Keratinocyte (primary cell): ENCODE measurements at regions not wholly inside any gene's neighbourhood (a gene's known extent, or its start where the extent isn't known, plus 50 kb on each side); places are given as distances from the start of the nearest gene placed in this dataset.

Source experiments
- DNase-seq: peaks from one replicate; pipeline ENCODE4 v3.0.0-alpha.2; 2011; ENCODE audit warnings: low read depth, missing footprints, low spot score
- FAIRE-seq: peaks from 2 replicates; lab custom pipeline; 2011; peaks lifted over from hg19 to GRCh38; lab: Jason Lieb, UNC
- H2AFZ ChIP-seq: 2 replicates; pipeline ENCODE4 v1.6.0; 2012; ENCODE audit warnings: low read length, control low read depth, inconsistent platforms; ENCODE audit not compliant: control insufficient read depth
- H3K27ac ChIP-seq: 2 replicates; pipeline ENCODE4 v1.5.1; 2011; ENCODE audit warnings: low read length; ENCODE audit not compliant: control insufficient read depth, insufficient read depth
- H3K27me3 ChIP-seq: 3 replicates; pipeline ENCODE4 v1.6.0; 2011; ENCODE audit warnings: low read length; ENCODE audit not compliant: control insufficient read depth, insufficient read depth; ENCODE audit errors: extremely low read depth
- H3K36me3 ChIP-seq, 2 experiments: 2 replicates in 1 of 2; 3 replicates in 1 of 2; pipeline ENCODE4 v1.5.1; 2011; ENCODE audit warnings: low read length in 2 of 2, mild to moderate bottlenecking in 1 of 2; ENCODE audit not compliant: control insufficient read depth in 2 of 2, insufficient read depth in 2 of 2; ENCODE audit errors: extremely low read depth in 1 of 2
- H3K4me1 ChIP-seq: 3 replicates; pipeline ENCODE4 v1.5.1; 2011; ENCODE audit warnings: low read length; ENCODE audit not compliant: control insufficient read depth, insufficient read depth; ENCODE audit errors: extremely low read depth
- H3K4me2 ChIP-seq: 3 replicates; pipeline ENCODE4 v1.6.0; 2011; ENCODE audit warnings: low read depth, low read length; ENCODE audit not compliant: control insufficient read depth, insufficient read depth; ENCODE audit errors: extremely low read depth
- H3K4me3 ChIP-seq, 3 experiments: fragments of 200-600 bp in 1 of 3; sonication (generic) in 1 of 3; 2 replicates in 2 of 3; 3 replicates in 1 of 3; pipeline ENCODE4 v1.5.1; 2011 to 2016; ENCODE audit warnings: low read length in 3 of 3, mild to moderate bottlenecking in 3 of 3, control low read depth in 2 of 3, inconsistent platforms in 1 of 3, low read depth in 1 of 3, mixed read lengths in 1 of 3, mixed run types in 1 of 3, moderate library complexity in 1 of 3; ENCODE audit not compliant: control insufficient read depth in 2 of 3, insufficient read depth in 2 of 3; ENCODE audit errors: extremely low read depth in 1 of 3
- H3K79me2 ChIP-seq: 2 replicates; pipeline ENCODE4 v1.6.0; 2012; ENCODE audit warnings: low read length; ENCODE audit not compliant: control insufficient read depth, insufficient read depth
- H3K9ac ChIP-seq: 3 replicates; pipeline ENCODE4 v1.6.0; 2011; ENCODE audit warnings: low read length; ENCODE audit not compliant: control insufficient read depth, insufficient read depth; ENCODE audit errors: extremely low read depth
- H3K9me1 ChIP-seq: 3 replicates; pipeline ENCODE4 v1.6.0; 2011; ENCODE audit warnings: low read length; ENCODE audit not compliant: control insufficient read depth, insufficient read depth; ENCODE audit errors: extremely low read depth
- H3K9me3 ChIP-seq: 2 replicates; pipeline ENCODE4 v1.5.1; 2012; ENCODE audit warnings: low read depth, low read length; ENCODE audit not compliant: control insufficient read depth
- H4K20me1 ChIP-seq: 3 replicates; pipeline ENCODE4 v1.6.0; 2011; ENCODE audit warnings: low read length; ENCODE audit not compliant: control insufficient read depth, insufficient read depth; ENCODE audit errors: extremely low read depth
- EZH2 ChIP-seq: IDR thresholded peaks from one replicate; pipeline ENCODE4 v1.6.1; 2012; ENCODE audit warnings: inconsistent platforms, mild to moderate bottlenecking, low read length, moderate library complexity
- dilution Hi-C: fragments of 300-500 bp; cut with MboI; formaldehyde crosslinking; loops from one replicate; pipeline ENCODE4 v1.7.0; 2020; ENCODE audit warnings: low sequenced_read_pairs; ENCODE audit not compliant: extremely low pct_ligation_motif_present
- TF ChIP-seq, protein P1 (sequence below), 3 experiments: IDR thresholded peaks in 1 of 3; conservative IDR thresholded peaks in 1 of 3; optimal IDR thresholded peaks in 1 of 3; 2 replicates in 2 of 3; 3 replicates in 1 of 3; pipeline versions ENCODE3 to v1.5.1; 2011; ENCODE audit warnings: low read length in 3 of 3, mild to moderate bottlenecking in 3 of 3, moderate library complexity in 2 of 3, control low read depth in 1 of 3, inconsistent platforms in 1 of 3; ENCODE audit not compliant: insufficient read depth in 2 of 3; ENCODE audit errors: extremely low read depth in 1 of 3

GRCh38 chr10:59008452-59008851 lies 168.0 kb upstream of the PHYHIPL start:
- no peaks in the 10 kb centered on the region for H3K36me3 ChIP-seq
- FAIRE-seq = no peak
- H3K27me3 ChIP-seq = no peaks in the 10 kb centered on the region
- no peaks in the 10 kb centered on the region for H3K79me2 ChIP-seq
- no peak overlapping the region for H3K4me3 ChIP-seq
- no peaks in the 10 kb centered on the region for H4K20me1 ChIP-seq
- H3K4me1 ChIP-seq = no peaks in the 10 kb centered on the region
- H3K9me3 ChIP-seq = no peaks in the 10 kb centered on the region
- no peak overlapping the region for H3K9ac ChIP-seq
- no peak for DNase-seq
- no peak overlapping the region for H3K4me2 ChIP-seq
- TF ChIP-seq, protein P1, sequence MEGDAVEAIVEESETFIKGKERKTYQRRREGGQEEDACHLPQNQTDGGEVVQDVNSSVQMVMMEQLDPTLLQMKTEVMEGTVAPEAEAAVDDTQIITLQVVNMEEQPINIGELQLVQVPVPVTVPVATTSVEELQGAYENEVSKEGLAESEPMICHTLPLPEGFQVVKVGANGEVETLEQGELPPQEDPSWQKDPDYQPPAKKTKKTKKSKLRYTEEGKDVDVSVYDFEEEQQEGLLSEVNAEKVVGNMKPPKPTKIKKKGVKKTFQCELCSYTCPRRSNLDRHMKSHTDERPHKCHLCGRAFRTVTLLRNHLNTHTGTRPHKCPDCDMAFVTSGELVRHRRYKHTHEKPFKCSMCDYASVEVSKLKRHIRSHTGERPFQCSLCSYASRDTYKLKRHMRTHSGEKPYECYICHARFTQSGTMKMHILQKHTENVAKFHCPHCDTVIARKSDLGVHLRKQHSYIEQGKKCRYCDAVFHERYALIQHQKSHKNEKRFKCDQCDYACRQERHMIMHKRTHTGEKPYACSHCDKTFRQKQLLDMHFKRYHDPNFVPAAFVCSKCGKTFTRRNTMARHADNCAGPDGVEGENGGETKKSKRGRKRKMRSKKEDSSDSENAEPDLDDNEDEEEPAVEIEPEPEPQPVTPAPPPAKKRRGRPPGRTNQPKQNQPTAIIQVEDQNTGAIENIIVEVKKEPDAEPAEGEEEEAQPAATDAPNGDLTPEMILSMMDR (optimal IDR thresholded peaks at IDR 0.05 in 1 of 3, IDR thresholded peaks at IDR 0.05 in 1 of 3, conservative IDR thresholded peaks at IDR 0.05 in 1 of 3; ENCODE audit: extremely low read depth in 1 of 3, insufficient read depth in 2 of 3, low read length in 3 of 3) = no peak
- TF ChIP-seq EZH2 = no peak
- no peaks in the 10 kb centered on the region for H3K9me1 ChIP-seq
- dilution Hi-C loops = no loop called here
- no peak overlapping the region for H2AFZ ChIP-seq
- no peak overlapping the region for H3K27ac ChIP-seq

DNA sequence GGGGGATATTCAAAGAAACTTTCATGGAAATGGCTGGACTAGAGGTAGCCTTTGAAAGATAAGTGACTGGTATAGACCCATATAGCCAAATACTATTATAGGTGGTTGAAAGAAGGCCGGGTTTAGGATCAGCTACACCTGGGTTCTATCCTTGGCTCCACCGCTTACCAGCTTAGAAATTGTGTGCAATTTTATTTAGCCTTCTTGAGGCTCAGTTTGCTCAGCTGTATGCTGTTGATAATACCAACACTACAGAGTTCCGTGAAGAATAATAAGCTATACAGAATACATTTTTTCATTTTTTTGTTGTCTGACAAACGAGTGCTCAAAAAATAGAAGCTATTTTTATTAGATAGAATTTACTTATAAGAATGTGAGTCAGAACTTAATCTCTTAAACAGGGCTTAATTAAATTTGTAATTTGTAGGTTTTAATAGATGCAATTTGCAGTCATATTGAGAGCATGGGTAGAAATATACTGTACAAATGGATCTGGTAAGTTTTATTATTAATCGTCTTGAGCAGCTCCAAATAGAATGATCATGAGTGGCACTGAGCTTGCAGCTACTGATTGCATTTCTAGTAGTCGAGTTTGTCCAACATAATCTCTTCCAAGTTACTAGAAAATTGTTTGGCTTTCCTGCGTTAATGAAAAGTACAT lies 164.3 kb upstream of the PHYHIPL start:
- Histone ChIP-seq H2AFZ (no peak overlapping the region), H3K9me1 (no peaks in the 10 kb centered on the region), H3K4me2 (no peak overlapping the region), H3K9ac (no peak overlapping the region), H3K36me3 (no peaks in the 10 kb centered on the region), H3K79me2 (no peaks in the 10 kb centered on the region), H4K20me1 (no peaks in the 10 kb centered on the region), H3K9me3 (no peaks in the 10 kb centered on the region), H3K27ac (no peak overlapping the region), H3K4me3 (no peak overlapping the region), H3K4me1 (no peaks in the 10 kb centered on the region), H3K27me3 (no peaks in the 10 kb centered on the region)
- dilution Hi-C loops = no loop called here
- TF ChIP-seq, protein P1 (optimal IDR thresholded peaks at IDR 0.05 in 1 of 3, IDR thresholded peaks at IDR 0.05 in 1 of 3, conservative IDR thresholded peaks at IDR 0.05 in 1 of 3; ENCODE audit: extremely low read depth in 1 of 3, insufficient read depth in 2 of 3, low read length in 3 of 3) = no peak
- TF ChIP-seq EZH2 = no peak
- DNase-seq = no peak
- FAIRE-seq = no peak
